PFSK-1 (cell line): ENCODE measurements at regions not wholly inside any gene's neighbourhood (a gene's known extent, or its start where the extent isn't known, plus 50 kb on each side); places are given as distances from the start of the nearest gene placed in this dataset.

Experiments
- FOXP2 ChIP-seq: optimal IDR thresholded peaks from 2 replicates; pipeline ENCODE3; 2011; ENCODE audit warnings: borderline replicate concordance, control low read depth, inconsistent platforms; ENCODE audit not compliant: insufficient read depth; ENCODE audit errors: extremely low read length, extremely low read depth
- POLR2AphosphoS5 ChIP-seq: IDR thresholded peaks from 2 replicates; pipeline ENCODE4 v1.6.1; 2012; ENCODE audit warnings: low read depth, mild to moderate bottlenecking, control low read depth, low read length, moderate library complexity
- TAF1 ChIP-seq: IDR thresholded peaks from 2 replicates; pipeline ENCODE4 v1.6.1; 2012; ENCODE audit warnings: low read length, control low read depth, borderline replicate concordance; ENCODE audit not compliant: insufficient read depth

GRCh38 chr2:145258903-145259579 lies 739.1 kb upstream of the ZEB2 start:
- TF ChIP-seq POLR2AphosphoS5 (no peak), FOXP2 (no peak), TAF1 (no peak)
